ENCODE measurements at regions not wholly inside any gene's neighbourhood (a gene's known extent, or its start where the extent isn't known, plus 50 kb on each side); places are given as distances from the start of the nearest gene placed in this dataset.

- Mint-ChIP-seq H3K27me3 (no peaks in the 10 kb centered on the region), H3K4me1 (ENCODE audit: low read depth) (peaks cover 3% of the 10 kb centered on the region), H3K27ac (no peak overlapping the region), H3K4me3 (ENCODE audit: low read depth) (no peak overlapping the region), H3K9me3 (ENCODE audit: low read depth) (peaks cover 5% of the 10 kb centered on the region), H3K36me3 (ENCODE audit: insufficient read depth) (no peaks in the 10 kb centered on the region)
- no peak for DNase-seq (ENCODE audit: low spot score, unreplicated experiment)
- no peak for TF ChIP-seq CTCF (IDR thresholded peaks at IDR 0.05; ENCODE audit: unreplicated experiment)
Measured at GRCh38 chr7:52537051-52537450, 498.4 kb upstream of the POM121L12 start.

GRCh38 chr7:52525772-52526341, 509.6 kb upstream of the POM121L12 start:
- H3K4me3 Mint-ChIP-seq (ENCODE audit: low read depth), result no peak overlapping the region
- no peak for DNase-seq (ENCODE audit: low spot score, unreplicated experiment)
- H3K9me3 Mint-ChIP-seq (ENCODE audit: low read depth), result no peaks in the 10 kb centered on the region
- no peak for TF ChIP-seq CTCF (IDR thresholded peaks at IDR 0.05; ENCODE audit: unreplicated experiment)
- H3K36me3 Mint-ChIP-seq (ENCODE audit: insufficient read depth), result no peaks in the 10 kb centered on the region
- no peak overlapping the region for H3K27ac Mint-ChIP-seq
- no peaks in the 10 kb centered on the region for H3K27me3 Mint-ChIP-seq
- H3K4me1 Mint-ChIP-seq (ENCODE audit: low read depth), result no peaks in the 10 kb centered on the region

GRCh38 chr7:52518869-52519268, 516.6 kb upstream of the POM121L12 start:
- H3K27ac Mint-ChIP-seq, result no peak overlapping the region
- no peaks in the 10 kb centered on the region for H3K4me1 Mint-ChIP-seq (ENCODE audit: low read depth)
- H3K9me3 Mint-ChIP-seq (ENCODE audit: low read depth), result peaks cover 3% of the 10 kb centered on the region
- H3K27me3 Mint-ChIP-seq, result no peaks in the 10 kb centered on the region
- DNase-seq (ENCODE audit: low spot score, unreplicated experiment), result no peak
- no peak for TF ChIP-seq CTCF (IDR thresholded peaks at IDR 0.05; ENCODE audit: unreplicated experiment)
- H3K4me3 Mint-ChIP-seq (ENCODE audit: low read depth), result no peak overlapping the region
- H3K36me3 Mint-ChIP-seq (ENCODE audit: insufficient read depth), result no peaks in the 10 kb centered on the region

GRCh38 chr7:52512656-52513055, 522.8 kb upstream of the POM121L12 start:
- Mint-ChIP-seq H3K27me3 (no peaks in the 10 kb centered on the region), H3K4me1 (ENCODE audit: low read depth) (peaks cover 4% of the 10 kb centered on the region), H3K36me3 (ENCODE audit: insufficient read depth) (no peaks in the 10 kb centered on the region), H3K27ac (no peak overlapping the region), H3K4me3 (ENCODE audit: low read depth) (no peak overlapping the region), H3K9me3 (ENCODE audit: low read depth) (peaks cover 3% of the 10 kb centered on the region)
- no peak for TF ChIP-seq CTCF (IDR thresholded peaks at IDR 0.05; ENCODE audit: unreplicated experiment)
- DNase-seq (ENCODE audit: low spot score, unreplicated experiment), result no peak

GRCh38 chr7:52507546-52508255, 527.7 kb upstream of the POM121L12 start:
- Mint-ChIP-seq H3K36me3 (ENCODE audit: insufficient read depth) (no peaks in the 10 kb centered on the region), H3K27me3 (no peaks in the 10 kb centered on the region), H3K9me3 (ENCODE audit: low read depth) (no peaks in the 10 kb centered on the region), H3K4me1 (ENCODE audit: low read depth) (peaks cover 4% of the 10 kb centered on the region), H3K27ac (no peak overlapping the region), H3K4me3 (ENCODE audit: low read depth) (no peak overlapping the region)
- no peak for TF ChIP-seq CTCF (IDR thresholded peaks at IDR 0.05; ENCODE audit: unreplicated experiment)
- no peak for DNase-seq (ENCODE audit: low spot score, unreplicated experiment)

Data from progenitor cell of endocrine pancreas (in vitro differentiated cells).